Fibroblast of mammary gland (primary cell): ENCODE measurements at regions not wholly inside any gene's neighbourhood (a gene's known extent, or its start where the extent isn't known, plus 50 kb on each side); places are given as distances from the start of the nearest gene placed in this dataset.
"Not testable (repeated sequence)": the region's sequence is repeated elsewhere in the genome, so short reads cannot be mapped to it uniquely, and the experiment has no call there.

Experiments used
- DNase-seq: peaks from one replicate; pipeline ENCODE4 v3.0.0-alpha.2; 2010; ENCODE audit warnings: low read depth
- H3K4me3 ChIP-seq: 2 replicates; pipeline ENCODE4 v1.5.1; 2011; ENCODE audit warnings: low read depth, mild to moderate bottlenecking, low read length, moderate library complexity; ENCODE audit not compliant: control insufficient read depth
- TF ChIP-seq, protein P1 (sequence below): conservative IDR thresholded peaks from 2 replicates; pipeline ENCODE4 v1.5.1; 2011; ENCODE audit warnings: low read depth, low read length, inconsistent platforms; ENCODE audit not compliant: control insufficient read depth, insufficient read depth

- TF ChIP-seq, protein P1, sequence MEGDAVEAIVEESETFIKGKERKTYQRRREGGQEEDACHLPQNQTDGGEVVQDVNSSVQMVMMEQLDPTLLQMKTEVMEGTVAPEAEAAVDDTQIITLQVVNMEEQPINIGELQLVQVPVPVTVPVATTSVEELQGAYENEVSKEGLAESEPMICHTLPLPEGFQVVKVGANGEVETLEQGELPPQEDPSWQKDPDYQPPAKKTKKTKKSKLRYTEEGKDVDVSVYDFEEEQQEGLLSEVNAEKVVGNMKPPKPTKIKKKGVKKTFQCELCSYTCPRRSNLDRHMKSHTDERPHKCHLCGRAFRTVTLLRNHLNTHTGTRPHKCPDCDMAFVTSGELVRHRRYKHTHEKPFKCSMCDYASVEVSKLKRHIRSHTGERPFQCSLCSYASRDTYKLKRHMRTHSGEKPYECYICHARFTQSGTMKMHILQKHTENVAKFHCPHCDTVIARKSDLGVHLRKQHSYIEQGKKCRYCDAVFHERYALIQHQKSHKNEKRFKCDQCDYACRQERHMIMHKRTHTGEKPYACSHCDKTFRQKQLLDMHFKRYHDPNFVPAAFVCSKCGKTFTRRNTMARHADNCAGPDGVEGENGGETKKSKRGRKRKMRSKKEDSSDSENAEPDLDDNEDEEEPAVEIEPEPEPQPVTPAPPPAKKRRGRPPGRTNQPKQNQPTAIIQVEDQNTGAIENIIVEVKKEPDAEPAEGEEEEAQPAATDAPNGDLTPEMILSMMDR, result no peak
- no peak overlapping the region for H3K4me3 ChIP-seq
- no peak for DNase-seq
These were observed 498.6 kb downstream of the CHSY3 start for GRCh38 chr5:130402906-130403305.

GRCh38 chr5:130400091-130400490 is 495.8 kb downstream of the CHSY3 start:
- peak; percentile 36 for DNase-seq
- H3K4me3 ChIP-seq, result no peak overlapping the region
- TF ChIP-seq, protein P1, result no peak

- DNase-seq, result no peak
- TF ChIP-seq, protein P1, result no peak
- H3K4me3 ChIP-seq, result no peak overlapping the region
These were observed 494.6 kb downstream of the CHSY3 start for GRCh38 chr5:130398825-130399224.

GRCh38 chr5:130397727-130398126 is 493.5 kb downstream of the CHSY3 start:
- H3K4me3 ChIP-seq, DNase-seq: not testable (repeated sequence)

DNA sequence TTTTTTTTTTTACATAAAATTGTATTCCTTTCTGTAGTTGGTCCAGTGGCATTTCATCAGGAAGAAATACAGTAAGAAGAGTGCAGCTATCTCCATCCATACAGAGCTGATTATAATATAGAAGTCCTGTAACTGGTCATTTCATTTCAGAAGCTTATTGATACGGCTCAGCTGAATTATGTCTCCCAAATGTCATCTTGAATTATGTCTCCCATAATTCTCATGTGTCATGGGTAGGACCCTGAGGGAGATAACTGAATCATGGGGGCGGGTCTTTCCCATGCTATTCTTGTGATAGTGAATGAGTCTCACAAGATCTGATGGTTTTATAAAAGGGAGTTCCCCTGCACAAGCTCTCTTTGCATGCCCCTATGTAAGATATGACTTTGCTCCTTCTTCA is 492.9 kb downstream of the CHSY3 start:
- TF ChIP-seq, protein P1, result no peak
- no peak for DNase-seq
- no peak overlapping the region for H3K4me3 ChIP-seq

GRCh38 chr5:130391727-130392264 is 487.5 kb downstream of the CHSY3 start:
- H3K4me3 ChIP-seq, DNase-seq: not testable (repeated sequence)

GRCh38 chr5:130386155-130386554 is 481.9 kb downstream of the CHSY3 start:
- H3K4me3 ChIP-seq, result no peak overlapping the region
- TF ChIP-seq, protein P1, result no peak
- no peak for DNase-seq

DNA sequence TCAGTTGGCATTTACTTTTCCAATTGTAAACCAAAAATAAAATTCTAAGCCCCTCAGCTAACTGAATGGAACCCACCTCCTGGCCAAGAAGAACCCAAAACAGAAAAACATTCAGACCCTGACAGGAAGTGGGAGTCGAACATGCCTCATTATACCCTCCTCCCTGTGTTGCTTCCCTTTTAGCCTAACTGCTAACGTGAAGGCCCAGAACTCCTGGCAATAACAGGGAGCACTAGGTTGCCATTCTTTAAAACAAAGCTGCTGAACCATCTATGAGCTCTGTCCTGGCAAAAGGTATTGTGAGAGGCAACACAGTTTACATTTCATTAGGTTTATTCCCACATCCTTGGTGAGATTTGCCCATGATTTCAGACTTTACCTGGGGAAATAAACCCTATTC is 481.4 kb downstream of the CHSY3 start:
- no peak for DNase-seq
- no peak overlapping the region for H3K4me3 ChIP-seq
- TF ChIP-seq, protein P1, result no peak
